NCI-H1105 (cell line): ENCODE measurements at regions not wholly inside any gene's neighbourhood (a gene's known extent, or its start where the extent isn't known, plus 50 kb on each side); places are given as distances from the start of the nearest gene placed in this dataset.

Experiments used
- DNase-seq: peaks from one replicate; lab custom pipeline; 2025; lab: John Stamatoyannopoulos, UW

GRCh38 chr9:69955536-69956355 is 87.9 kb upstream of the MAMDC2 start:
- no peak for DNase-seq

DNA sequence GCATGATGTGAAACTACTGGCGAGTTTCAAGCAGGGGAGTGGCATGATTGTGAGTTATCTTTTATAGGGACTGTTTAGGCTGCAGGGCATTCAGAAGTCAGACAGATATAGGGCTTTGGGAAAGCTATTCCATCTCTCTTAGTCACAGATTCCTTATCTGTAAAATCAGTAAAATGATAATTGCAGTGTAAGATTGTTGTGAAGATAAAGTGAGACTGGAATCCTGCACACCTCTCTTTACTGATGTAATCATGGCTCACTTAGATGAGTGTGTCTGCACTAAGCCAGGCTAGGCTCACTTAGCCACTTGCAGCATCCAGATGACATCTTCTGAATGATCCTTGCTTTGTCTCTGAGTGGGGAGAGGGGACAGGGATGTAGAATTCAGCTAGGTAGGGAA is 81.8 kb upstream of the MAMDC2 start:
- no peak for DNase-seq

DNA sequence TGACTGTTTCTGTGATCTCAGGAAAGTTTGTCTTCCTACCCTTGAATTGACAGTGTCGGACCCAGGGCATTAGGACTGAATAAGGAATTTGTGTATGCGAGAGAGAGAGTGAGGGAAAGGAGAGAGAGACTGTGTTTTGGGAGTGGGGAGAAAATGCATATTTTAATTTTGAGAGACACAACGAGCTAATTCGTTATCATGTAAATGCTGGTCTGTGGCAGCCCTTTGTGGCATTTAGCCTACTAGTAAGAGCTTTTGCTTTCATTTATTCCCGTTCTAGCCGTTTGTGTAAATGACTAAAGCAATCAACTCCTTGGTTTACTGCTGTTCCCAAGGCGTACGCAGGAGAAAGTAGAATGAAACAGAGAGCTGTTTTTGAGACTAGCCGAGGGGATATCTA is 79.8 kb upstream of the MAMDC2 start:
- no peak for DNase-seq

DNA sequence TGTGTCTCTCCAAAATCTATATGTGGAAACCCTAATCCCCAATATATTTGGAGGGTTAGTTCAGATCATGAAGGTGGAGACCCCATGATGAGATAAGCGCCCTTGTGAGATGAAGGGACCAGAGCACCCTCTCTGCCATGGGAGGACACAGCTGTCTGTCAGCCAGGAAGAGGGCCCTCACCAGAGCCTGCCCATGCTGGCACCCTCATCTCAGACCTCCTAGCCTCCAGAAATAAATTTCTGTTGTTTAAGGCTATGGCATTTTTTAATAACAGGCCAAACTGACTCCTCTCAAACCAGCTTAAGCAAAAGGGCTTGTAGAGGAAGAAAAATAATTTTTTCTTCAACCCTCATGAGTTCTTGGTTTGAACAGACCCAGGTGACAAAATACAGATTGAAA is 79.2 kb upstream of the MAMDC2 start:
- DNase-seq, result no peak

- no peak for DNase-seq
Measured at GRCh38 chr9:69965416-69966145, 78.1 kb upstream of the MAMDC2 start.

DNA sequence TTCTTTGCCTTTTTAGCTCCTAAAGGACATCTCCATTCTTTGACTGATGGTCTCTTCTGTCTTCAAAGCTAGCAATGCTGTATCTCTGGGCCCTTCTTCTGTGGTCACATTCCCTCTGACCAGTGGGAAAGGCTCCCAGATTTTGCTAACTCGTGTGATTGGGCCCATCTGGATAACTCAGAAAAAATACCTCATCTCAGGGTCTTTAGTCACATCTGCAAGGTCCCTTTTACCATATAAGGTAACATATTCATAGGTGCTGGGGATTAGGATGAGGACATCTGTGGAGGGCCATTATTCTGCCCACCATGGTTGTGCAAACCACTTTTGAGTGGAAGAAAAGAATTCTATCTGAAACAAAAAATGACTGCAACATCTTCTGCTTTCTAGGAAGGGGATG is 76.3 kb upstream of the MAMDC2 start:
- no peak for DNase-seq

GRCh38 chr9:69970001-69970533 is 73.6 kb upstream of the MAMDC2 start:
- no peak for DNase-seq

- DNase-seq, result peak; percentile 55
Measured at GRCh38 chr9:69971643-69972449, 71.8 kb upstream of the MAMDC2 start.

- DNase-seq, result no peak
Measured at GRCh38 chr9:69975681-69976080, 68.0 kb upstream of the MAMDC2 start.

DNA sequence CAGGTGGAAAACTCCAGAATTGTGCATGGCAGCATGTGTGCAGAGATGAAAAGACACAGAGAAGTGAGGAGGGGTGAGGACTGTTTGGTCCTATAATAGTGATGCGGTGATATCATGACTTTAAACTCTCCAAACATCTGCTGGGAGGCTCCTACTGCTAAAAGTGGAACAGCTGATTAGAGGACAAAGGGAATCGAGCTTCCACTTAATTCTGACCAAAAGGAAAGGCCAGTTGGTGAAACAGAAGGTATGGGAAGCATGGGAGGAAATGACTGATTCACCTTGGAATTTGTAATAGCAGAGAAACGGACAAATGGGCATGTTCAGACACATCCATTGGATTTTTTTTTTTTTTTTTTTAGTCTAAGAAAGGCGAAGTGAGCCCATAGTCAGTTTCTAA is 67.5 kb upstream of the MAMDC2 start:
- DNase-seq, result no peak

DNA sequence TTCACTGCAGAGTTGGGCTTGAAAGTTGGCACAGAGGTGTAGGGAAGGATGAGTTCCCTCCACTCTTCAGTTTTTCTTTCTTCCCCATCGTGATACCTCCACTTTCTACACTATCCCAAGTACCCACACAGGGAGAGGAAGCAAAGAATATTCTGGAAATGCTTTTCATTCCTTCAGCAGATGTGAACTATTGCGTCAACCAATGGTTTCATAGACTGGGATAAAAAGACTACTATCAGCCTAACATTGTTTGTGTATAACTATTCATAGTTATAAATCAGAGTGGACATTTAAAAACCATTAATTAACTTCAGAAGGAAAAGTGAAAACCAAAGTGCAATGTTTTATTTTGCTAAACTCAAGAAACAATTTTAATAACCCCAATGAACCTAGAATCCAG is 63.6 kb upstream of the MAMDC2 start:
- no peak for DNase-seq

DNA sequence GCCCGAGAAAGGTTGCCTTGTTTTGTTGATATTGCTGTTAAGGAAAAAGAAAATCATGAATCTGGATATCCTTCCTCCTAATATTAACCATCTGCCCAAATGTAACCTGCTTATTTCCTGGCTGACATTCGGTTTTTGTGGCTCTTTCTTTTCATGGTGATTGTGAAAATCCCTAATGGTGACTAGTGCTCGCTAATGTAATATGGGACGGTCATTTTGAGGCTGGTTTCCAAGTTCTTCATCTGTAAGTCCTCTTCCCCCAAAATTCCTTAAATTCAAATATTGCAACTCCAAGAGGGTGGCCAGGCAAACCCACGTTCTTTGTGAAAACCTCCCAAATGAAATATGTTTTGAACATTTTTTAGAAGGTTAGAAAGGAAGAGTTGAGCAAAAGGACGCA is 63.1 kb upstream of the MAMDC2 start:
- DNase-seq, result no peak

GRCh38 chr9:69981686-69982445 is 61.8 kb upstream of the MAMDC2 start:
- no peak for DNase-seq

DNA sequence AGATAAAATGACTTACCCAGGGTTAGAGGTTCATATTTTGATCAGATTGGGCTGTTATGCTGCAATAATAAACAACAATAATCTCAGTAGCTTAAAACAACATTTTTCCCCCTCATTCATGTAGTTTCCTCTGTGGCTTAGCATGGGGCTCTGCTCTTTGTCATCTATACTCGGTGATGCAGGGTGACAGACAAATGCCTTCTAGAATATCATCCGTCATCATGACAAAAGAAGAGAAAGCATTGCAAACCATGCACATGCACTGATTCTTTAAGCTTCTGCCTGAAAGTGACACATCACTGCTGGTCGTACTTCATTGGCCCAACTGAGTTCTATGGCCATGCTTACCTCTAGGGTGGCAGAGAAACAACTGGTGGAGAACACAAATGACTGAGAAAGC is 58.8 kb upstream of the MAMDC2 start:
- DNase-seq, result no peak

DNA sequence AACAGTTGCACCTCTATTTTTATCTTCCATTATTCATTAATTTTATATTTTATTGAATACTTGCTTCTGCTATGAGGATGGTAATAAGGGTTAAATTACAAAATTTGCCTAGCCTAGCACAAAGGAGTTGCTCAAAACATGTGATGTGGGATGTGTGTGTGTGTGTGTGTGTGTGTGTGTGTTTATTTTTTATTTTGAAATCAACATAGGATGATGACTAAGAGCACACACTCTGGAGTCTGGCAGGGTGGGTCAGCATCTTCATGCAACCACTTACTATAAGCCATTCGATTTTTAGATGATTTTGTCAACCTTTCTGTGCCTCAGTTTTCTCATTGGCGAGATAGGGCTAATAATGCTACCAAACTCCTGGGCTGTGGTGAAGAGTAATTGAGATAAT is 57.7 kb upstream of the MAMDC2 start:
- no peak for DNase-seq

DNA sequence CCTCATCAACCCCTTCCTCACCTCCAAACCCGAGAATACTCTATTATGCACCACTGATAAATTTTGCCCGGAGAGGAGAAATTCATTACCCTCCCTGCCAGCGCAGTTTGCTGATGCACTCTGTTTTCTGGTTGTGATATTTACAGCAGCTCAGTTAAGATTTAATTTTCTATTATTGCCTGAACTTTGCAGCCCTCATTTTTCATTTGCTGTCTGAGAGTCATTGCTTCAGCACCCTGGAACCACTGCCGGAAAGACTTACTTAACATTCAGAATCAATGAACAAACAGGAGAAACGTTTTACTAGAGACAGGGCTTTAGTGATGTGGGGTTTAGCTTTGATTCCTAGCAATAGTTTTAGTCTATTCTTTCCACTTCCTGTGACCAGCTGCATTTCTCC is 56.7 kb upstream of the MAMDC2 start:
- DNase-seq, result no peak

DNA sequence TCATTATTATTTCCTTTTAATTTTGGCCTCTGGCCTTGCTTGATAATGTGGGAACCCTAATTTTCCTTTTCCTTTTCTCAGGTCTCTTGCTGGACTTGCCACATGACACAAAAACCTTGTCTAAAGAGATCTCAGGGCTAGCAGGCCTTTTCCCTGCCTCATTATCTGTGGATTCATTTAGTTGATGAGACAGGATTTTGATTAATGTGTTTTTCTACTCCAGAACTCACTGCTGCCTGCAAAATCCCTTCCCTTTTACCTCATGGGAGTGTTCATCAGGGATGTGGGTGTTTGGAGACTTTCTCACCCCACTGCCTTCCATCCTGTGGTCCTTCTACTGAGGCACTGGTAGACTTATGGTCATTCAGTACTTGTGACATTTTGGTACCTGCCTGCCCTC is 56.2 kb upstream of the MAMDC2 start:
- no peak for DNase-seq

GRCh38 chr9:69993110-69993509 is 50.5 kb upstream of the MAMDC2 start:
- no peak for DNase-seq
